HG02678 (cell line): ENCODE measurements at regions not wholly inside any gene's neighbourhood (a gene's known extent, or its start where the extent isn't known, plus 50 kb on each side); places are given as distances from the start of the nearest gene placed in this dataset.
"Not testable (repeated sequence)": the region's sequence is repeated elsewhere in the genome, so short reads cannot be mapped to it uniquely, and the experiment has no call there.

Experiments used
- ATAC-seq: cut with Tn5 transposase; IDR thresholded peaks from one replicate; pipeline ENCODE4 v1.9.1; 2021; ENCODE audit warnings: mild to moderate bottlenecking, moderate library complexity; ENCODE audit not compliant: unreplicated experiment

- not testable (repeated sequence) for ATAC-seq
Observed at GRCh38 chr17:30713805-30714204, 110.7 kb downstream of the CRLF3 start.

GRCh38 chr17:30712859-30713258 is 111.6 kb downstream of the CRLF3 start:
- not testable (repeated sequence) for ATAC-seq

- not testable (repeated sequence) for ATAC-seq
Observed at GRCh38 chr17:30711626-30712507, 112.6 kb downstream of the CRLF3 start.

GRCh38 chr17:30711176-30711575 is 113.3 kb downstream of the CRLF3 start:
- not testable (repeated sequence) for ATAC-seq

- not testable (repeated sequence) for ATAC-seq
Observed at GRCh38 chr17:30710276-30711088, 114.0 kb downstream of the CRLF3 start.

- ATAC-seq, result not testable (repeated sequence)
Observed at GRCh38 chr17:30709561-30710275, 114.8 kb downstream of the CRLF3 start.

GRCh38 chr17:30709096-30709495 is 115.4 kb downstream of the CRLF3 start:
- ATAC-seq, result not testable (repeated sequence)

- ATAC-seq, result not testable (repeated sequence)
Observed at GRCh38 chr17:30708241-30709078, 116.0 kb downstream of the CRLF3 start.

GRCh38 chr17:30707724-30708240 is 116.7 kb downstream of the CRLF3 start:
- not testable (repeated sequence) for ATAC-seq

- ATAC-seq, result not testable (repeated sequence)
Observed at GRCh38 chr17:30706461-30707335, 117.8 kb downstream of the CRLF3 start.

GRCh38 chr17:30706004-30706403 is 118.5 kb downstream of the CRLF3 start:
- ATAC-seq, result not testable (repeated sequence)

- no peak for ATAC-seq
Observed at GRCh38 chr17:30701498-30701989, 122.9 kb downstream of the CRLF3 start.

- not testable (repeated sequence) for ATAC-seq
Observed at GRCh38 chr17:30700833-30701232, 123.7 kb downstream of the CRLF3 start.

- ATAC-seq, result not testable (repeated sequence)
Observed at GRCh38 chr17:30697619-30698460, 126.7 kb downstream of the CRLF3 start.

GRCh38 chr17:30696234-30696633 is 128.3 kb downstream of the CRLF3 start:
- ATAC-seq, result no peak

- ATAC-seq, result not testable (repeated sequence)
Observed at GRCh38 chr17:30695265-30695811, 129.2 kb downstream of the CRLF3 start.

- ATAC-seq, result not testable (repeated sequence)
Observed at GRCh38 chr17:30693772-30694171, 130.7 kb downstream of the CRLF3 start.
